Mesendoderm (in vitro differentiated cells): ENCODE measurements at regions not wholly inside any gene's neighbourhood (a gene's known extent, or its start where the extent isn't known, plus 50 kb on each side); places are given as distances from the start of the nearest gene placed in this dataset.

Experiments used
- DNase-seq: peaks from one replicate; pipeline ENCODE4 v3.0.0; 2013
- H2AK5ac ChIP-seq: 2 replicates; pipeline ENCODE4 v1.6.1; 2013; ENCODE audit warnings: low read length, inconsistent platforms
- H2BK120ac ChIP-seq: 2 replicates; pipeline ENCODE4 v1.6.1; 2013; ENCODE audit warnings: low read depth, mild to moderate bottlenecking, low read length, moderate library complexity, mixed read lengths
- H2BK15ac ChIP-seq: replicated peaks from 2 replicates; pipeline ENCODE4 v1.6.1; 2013; ENCODE audit warnings: low read depth, mild to moderate bottlenecking, moderate library complexity
- H2BK5ac ChIP-seq: 2 replicates; pipeline ENCODE4 v1.6.1; 2013; ENCODE audit warnings: low read length, inconsistent platforms
- H3K18ac ChIP-seq: 2 replicates; pipeline ENCODE4 v1.6.1; 2013; ENCODE audit warnings: mild to moderate bottlenecking, low read length, mixed read lengths
- H3K23ac ChIP-seq: one replicate; pipeline ENCODE4 v1.6.1; 2013; ENCODE audit warnings: low read length
- H3K27ac ChIP-seq: 2 replicates; pipeline ENCODE4 v1.5.1; 2013; ENCODE audit warnings: low read depth, mild to moderate bottlenecking, inconsistent platforms, low read length, moderate library complexity
- H3K27me3 ChIP-seq: 2 replicates; pipeline ENCODE4 v1.6.1; 2013; ENCODE audit warnings: low read length, control low read depth, mild to moderate bottlenecking, inconsistent platforms; ENCODE audit not compliant: insufficient read depth, poor library complexity
- H3K36me3 ChIP-seq: 2 replicates; pipeline ENCODE4 v1.6.1; 2013; ENCODE audit warnings: low read length, inconsistent platforms; ENCODE audit not compliant: control insufficient read depth, insufficient read depth
- H3K4ac ChIP-seq: one replicate; pipeline ENCODE4 v1.6.1; 2013; ENCODE audit warnings: low read depth, mild to moderate bottlenecking, low read length, moderate library complexity
- H3K4me1 ChIP-seq: 2 replicates; pipeline ENCODE4 v1.6.1; 2013; ENCODE audit warnings: low read depth, low read length, inconsistent platforms; ENCODE audit not compliant: control insufficient read depth
- H3K4me2 ChIP-seq: 2 replicates; pipeline ENCODE4 v1.6.1; 2013; ENCODE audit warnings: low read length
- H3K4me3 ChIP-seq: 2 replicates; pipeline ENCODE4 v1.5.1; 2013; ENCODE audit warnings: mild to moderate bottlenecking, low read length
- H3K56ac ChIP-seq: one replicate; pipeline ENCODE4 v1.6.1; 2013; ENCODE audit warnings: low read length
- H3K79me1 ChIP-seq: 2 replicates; pipeline ENCODE4 v1.6.1; 2013; ENCODE audit warnings: low read length, inconsistent platforms
- H3K79me2 ChIP-seq: 2 replicates; pipeline ENCODE4 v1.6.1; 2013; ENCODE audit warnings: mild to moderate bottlenecking, low read length; ENCODE audit not compliant: control insufficient read depth, insufficient read depth
- H3K9ac ChIP-seq: 2 replicates; pipeline ENCODE4 v1.6.1; 2013; ENCODE audit warnings: low read length, inconsistent platforms
- H4K5ac ChIP-seq: one replicate; pipeline ENCODE4 v1.6.1; 2013; ENCODE audit warnings: low read length
- H4K8ac ChIP-seq: one replicate; pipeline ENCODE4 v1.6.1; 2013; ENCODE audit warnings: low read depth, mild to moderate bottlenecking, control low read depth, low read length, moderate library complexity
- WGBS: extraction: QIAGEN DNeasy Blood & Tissue Kit; methylation state at CpG from one replicate; pipeline ENCODE4 v1.1.7; 2013; ENCODE audit warnings: low lambda C conversion rate, missing lambda C conversion rate; ENCODE audit not compliant: insufficient coverage; ENCODE audit errors: extremely low coverage; 5-methylcytosine and 5-hydroxymethylcytosine counted together

GRCh38 chr9:86639899-86640379 lies 285.7 kb upstream of the TUT7 start:
- no peak overlapping the region for H3K9ac ChIP-seq
- no peak overlapping the region for H3K27ac ChIP-seq
- H2BK120ac ChIP-seq, result no peak overlapping the region
- no peaks in the 10 kb centered on the region for H3K79me2 ChIP-seq
- H3K4ac ChIP-seq, result no peak overlapping the region
- H3K79me1 ChIP-seq, result no peaks in the 10 kb centered on the region
- H3K4me2 ChIP-seq, result no peak overlapping the region
- no peak overlapping the region for H4K8ac ChIP-seq
- no peak overlapping the region for H3K4me3 ChIP-seq
- H3K36me3 ChIP-seq, result no peaks in the 10 kb centered on the region
- H3K27me3 ChIP-seq, result no peaks in the 10 kb centered on the region
- no peak overlapping the region for H2AK5ac ChIP-seq
- no CpG with 5 or more reads among the region's 5 CpGs for WGBS
- no peak overlapping the region for H4K5ac ChIP-seq
- no peak overlapping the region for H3K18ac ChIP-seq
- H3K56ac ChIP-seq, result no peak overlapping the region
- no peak overlapping the region for H2BK15ac ChIP-seq
- H3K4me1 ChIP-seq, result no peaks in the 10 kb centered on the region
- no peak overlapping the region for H3K23ac ChIP-seq
- H2BK5ac ChIP-seq, result no peak overlapping the region
- peak; percentile 29 for DNase-seq

- H2BK15ac ChIP-seq, result no peak overlapping the region
- H2AK5ac ChIP-seq, result no peak overlapping the region
- H3K4me1 ChIP-seq, result no peaks in the 10 kb centered on the region
- no peak overlapping the region for H3K4me3 ChIP-seq
- no peaks in the 10 kb centered on the region for H3K36me3 ChIP-seq
- no peak overlapping the region for H3K27ac ChIP-seq
- H3K4me2 ChIP-seq, result no peak overlapping the region
- no peak overlapping the region for H3K18ac ChIP-seq
- H3K79me1 ChIP-seq, result no peaks in the 10 kb centered on the region
- no peak overlapping the region for H2BK5ac ChIP-seq
- no CpG with 5 or more reads among the region's 2 CpGs for WGBS
- H3K9ac ChIP-seq, result no peak overlapping the region
- H3K79me2 ChIP-seq, result no peaks in the 10 kb centered on the region
- H3K56ac ChIP-seq, result no peak overlapping the region
- H3K23ac ChIP-seq, result no peak overlapping the region
- H3K4ac ChIP-seq, result no peak overlapping the region
- H4K5ac ChIP-seq, result no peak overlapping the region
- no peak for DNase-seq
- no peaks in the 10 kb centered on the region for H3K27me3 ChIP-seq
- H4K8ac ChIP-seq, result no peak overlapping the region
- H2BK120ac ChIP-seq, result no peak overlapping the region
Observed at GRCh38 chr9:86639287-86639686, 285.1 kb upstream of the TUT7 start.

GRCh38 chr9:86638109-86638508 lies 283.9 kb upstream of the TUT7 start:
- no peaks in the 10 kb centered on the region for H3K27me3 ChIP-seq
- H4K8ac ChIP-seq, result no peak overlapping the region
- H3K23ac ChIP-seq, result no peak overlapping the region
- WGBS, result no CpG with 5 or more reads among the region's 1 CpG
- no peak overlapping the region for H3K9ac ChIP-seq
- no peak overlapping the region for H3K56ac ChIP-seq
- no peak overlapping the region for H3K18ac ChIP-seq
- H3K79me1 ChIP-seq, result no peaks in the 10 kb centered on the region
- H2AK5ac ChIP-seq, result no peak overlapping the region
- H2BK120ac ChIP-seq, result no peak overlapping the region
- no peak overlapping the region for H3K4me3 ChIP-seq
- peak; percentile 36 for DNase-seq
- no peak overlapping the region for H3K4ac ChIP-seq
- H2BK5ac ChIP-seq, result no peak overlapping the region
- no peaks in the 10 kb centered on the region for H3K36me3 ChIP-seq
- H2BK15ac ChIP-seq, result no peak overlapping the region
- no peaks in the 10 kb centered on the region for H3K4me1 ChIP-seq
- no peaks in the 10 kb centered on the region for H3K79me2 ChIP-seq
- H3K27ac ChIP-seq, result no peak overlapping the region
- H4K5ac ChIP-seq, result no peak overlapping the region
- H3K4me2 ChIP-seq, result no peak overlapping the region

- no peak overlapping the region for H3K4me3 ChIP-seq
- DNase-seq, result peak; percentile 79
Observed at GRCh38 chr9:86637515-86637914, 283.3 kb upstream of the TUT7 start.

GRCh38 chr9:86636519-86636918 lies 282.3 kb upstream of the TUT7 start:
- peak; percentile 12 for DNase-seq
- no peak overlapping the region for H2AK5ac ChIP-seq
- H2BK5ac ChIP-seq, result no peak overlapping the region
- no peak overlapping the region for H3K27ac ChIP-seq
- no peak overlapping the region for H4K8ac ChIP-seq
- no peaks in the 10 kb centered on the region for H3K79me2 ChIP-seq
- H3K79me1 ChIP-seq, result no peaks in the 10 kb centered on the region
- H3K4ac ChIP-seq, result no peak overlapping the region
- H3K56ac ChIP-seq, result no peak overlapping the region
- H2BK120ac ChIP-seq, result no peak overlapping the region
- no peak overlapping the region for H2BK15ac ChIP-seq
- WGBS, result no CpG with 5 or more reads among the region's 4 CpGs
- H3K9ac ChIP-seq, result no peak overlapping the region
- H3K27me3 ChIP-seq, result no peaks in the 10 kb centered on the region
- no peaks in the 10 kb centered on the region for H3K4me1 ChIP-seq
- no peaks in the 10 kb centered on the region for H3K36me3 ChIP-seq
- no peak overlapping the region for H4K5ac ChIP-seq
- no peak overlapping the region for H3K4me3 ChIP-seq
- no peak overlapping the region for H3K23ac ChIP-seq
- no peak overlapping the region for H3K18ac ChIP-seq
- no peak overlapping the region for H3K4me2 ChIP-seq

More at GRCh38 chr9:86637515-86637914, 283.3 kb upstream of the TUT7 start:
- Histone ChIP-seq H3K79me2 (no peaks in the 10 kb centered on the region), H3K18ac (no peak overlapping the region), H2BK15ac (no peak overlapping the region), H3K27me3 (no peaks in the 10 kb centered on the region), H3K9ac (no peak overlapping the region), H4K8ac (no peak overlapping the region), H3K79me1 (no peaks in the 10 kb centered on the region), H4K5ac (no peak overlapping the region), H3K4me1 (no peaks in the 10 kb centered on the region), H3K4me2 (no peak overlapping the region), H3K23ac (no peak overlapping the region), H3K56ac (no peak overlapping the region), H2AK5ac (no peak overlapping the region), H2BK5ac (no peak overlapping the region), H3K36me3 (no peaks in the 10 kb centered on the region), H3K4ac (no peak overlapping the region), H2BK120ac (no peak overlapping the region), H3K27ac (no peak overlapping the region)
- WGBS, result no CpG with 5 or more reads among the region's 11 CpGs

GRCh38 chr9:86636038-86636437 lies 281.8 kb upstream of the TUT7 start:
- Histone ChIP-seq H3K27me3 (no peaks in the 10 kb centered on the region), H3K27ac (no peak overlapping the region), H3K4me3 (no peak overlapping the region), H3K4ac (no peak overlapping the region), H2BK5ac (no peak overlapping the region), H4K8ac (no peak overlapping the region), H4K5ac (no peak overlapping the region), H3K56ac (no peak overlapping the region), H3K79me1 (no peaks in the 10 kb centered on the region), H2BK120ac (no peak overlapping the region), H3K23ac (no peak overlapping the region), H3K18ac (no peak overlapping the region), H3K9ac (no peak overlapping the region), H3K36me3 (no peaks in the 10 kb centered on the region), H3K4me1 (no peaks in the 10 kb centered on the region), H3K4me2 (no peak overlapping the region), H2AK5ac (no peak overlapping the region), H3K79me2 (no peaks in the 10 kb centered on the region), H2BK15ac (no peak overlapping the region)
- no peak for DNase-seq
- WGBS, result no CpG with 5 or more reads among the region's 6 CpGs
